Loucy (cell line): ENCODE measurements at regions not wholly inside any gene's neighbourhood (a gene's known extent, or its start where the extent isn't known, plus 50 kb on each side); places are given as distances from the start of the nearest gene placed in this dataset.

ENCODE experiments used
- H2AFZ ChIP-seq: fragments of 200-600 bp; sonication (generic); 2 replicates; pipeline ENCODE4 v1.6.0; 2016; ENCODE audit warnings: antibody characterized with exemption, mild to moderate bottlenecking, low read length, moderate library complexity
- H3F3A ChIP-seq: fragments of 200-600 bp; 2 replicates; pipeline ENCODE4 v1.6.0; 2016; ENCODE audit warnings: antibody characterized with exemption, low read depth, mild to moderate bottlenecking
- H3K27me3 ChIP-seq: fragments of 200-600 bp; sonication (generic); 2 replicates; pipeline ENCODE4 v1.6.1; 2014; ENCODE audit warnings: low read length, mild to moderate bottlenecking; ENCODE audit not compliant: insufficient read depth, poor library complexity, severe bottlenecking
- H3K36me3 ChIP-seq: fragments of 200-600 bp; sonication (generic); 2 replicates; pipeline ENCODE4 v1.6.1; 2016; ENCODE audit warnings: low read length; ENCODE audit not compliant: insufficient read depth
- H3K4me1 ChIP-seq: fragments of 200-600 bp; sonication (generic); 2 replicates; pipeline ENCODE4 v1.5.1; 2014; ENCODE audit warnings: low read length, mild to moderate bottlenecking; ENCODE audit not compliant: insufficient read depth, poor library complexity, severe bottlenecking
- H3K4me2 ChIP-seq: fragments of 200-600 bp; sonication (generic); 2 replicates; pipeline ENCODE4 v1.6.0; 2014; ENCODE audit warnings: antibody characterized with exemption, low read length, low read depth, mild to moderate bottlenecking; ENCODE audit not compliant: poor library complexity, severe bottlenecking
- H3K4me3 ChIP-seq: fragments of 200-600 bp; sonication (generic); 2 replicates; pipeline ENCODE4 v1.5.1; 2014; ENCODE audit warnings: low read length, mild to moderate bottlenecking, mixed read lengths; ENCODE audit not compliant: poor library complexity, severe bottlenecking
- H3K79me2 ChIP-seq: fragments of 200-600 bp; sonication (generic); 2 replicates; pipeline ENCODE4 v1.6.1; 2014; ENCODE audit warnings: low read length; ENCODE audit not compliant: insufficient read depth
- H3K9ac ChIP-seq: fragments of 200-600 bp; sonication (generic); 2 replicates; pipeline ENCODE4 v1.6.0; 2014; ENCODE audit warnings: mild to moderate bottlenecking, low read depth, low read length, moderate library complexity; ENCODE audit not compliant: poor library complexity, severe bottlenecking
- H3K9me2 ChIP-seq: fragments of 200-600 bp; sonication (generic); replicated peaks from 2 replicates; pipeline ENCODE4 v1.6.1; 2016; ENCODE audit warnings: low read depth, low read length, mixed read lengths
- H3K9me3 ChIP-seq: fragments of 200-600 bp; sonication (generic); 2 replicates; pipeline ENCODE4 v1.6.1; 2014; ENCODE audit warnings: mild to moderate bottlenecking, antibody characterized with exemption, low read length, low read depth; ENCODE audit not compliant: insufficient read depth
- H4K20me1 ChIP-seq: fragments of 200-600 bp; sonication (generic); 2 replicates; pipeline ENCODE4 v1.6.0; 2014; ENCODE audit warnings: antibody characterized with exemption, low read length, mild to moderate bottlenecking; ENCODE audit not compliant: insufficient read depth, poor library complexity, severe bottlenecking
- EZH2phosphoT487 ChIP-seq: fragments of 200-600 bp; IDR thresholded peaks from 2 replicates; pipeline ENCODE4 v1.6.1; 2018; ENCODE audit warnings: antibody characterized with exemption, mild to moderate bottlenecking, moderate library complexity, borderline replicate concordance
- TF ChIP-seq, protein P1 (sequence below): fragments of 200-600 bp; sonication (generic); conservative IDR thresholded peaks from 2 replicates; pipeline ENCODE4 v1.5.1; 2014; ENCODE audit warnings: mild to moderate bottlenecking, antibody characterized with exemption, low read length

DNA sequence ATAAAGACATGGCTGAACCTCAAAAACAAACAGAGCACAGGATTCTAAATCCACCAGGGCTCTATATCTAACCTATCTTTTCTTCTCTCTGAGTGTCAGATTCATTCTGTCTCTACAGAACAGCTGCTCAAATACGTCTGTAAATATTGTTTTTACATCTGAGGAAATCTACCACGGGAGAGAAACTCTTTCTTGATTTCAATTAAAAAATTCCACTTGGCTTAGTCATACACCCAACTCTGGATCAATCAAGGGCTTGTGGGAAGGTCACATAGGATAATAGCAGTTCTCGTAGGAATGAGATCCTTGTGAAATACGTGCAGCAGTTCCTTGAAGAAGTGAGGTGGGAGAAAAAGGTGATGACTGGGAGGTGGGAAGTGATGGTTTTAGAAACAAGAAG lies 1355.7 kb upstream of the ADGRL2 start:
- H3K4me1 ChIP-seq = no peaks in the 10 kb centered on the region
- H3K27me3 ChIP-seq = no peaks in the 10 kb centered on the region
- no peak overlapping the region for H3K4me3 ChIP-seq
- TF ChIP-seq, protein P1, sequence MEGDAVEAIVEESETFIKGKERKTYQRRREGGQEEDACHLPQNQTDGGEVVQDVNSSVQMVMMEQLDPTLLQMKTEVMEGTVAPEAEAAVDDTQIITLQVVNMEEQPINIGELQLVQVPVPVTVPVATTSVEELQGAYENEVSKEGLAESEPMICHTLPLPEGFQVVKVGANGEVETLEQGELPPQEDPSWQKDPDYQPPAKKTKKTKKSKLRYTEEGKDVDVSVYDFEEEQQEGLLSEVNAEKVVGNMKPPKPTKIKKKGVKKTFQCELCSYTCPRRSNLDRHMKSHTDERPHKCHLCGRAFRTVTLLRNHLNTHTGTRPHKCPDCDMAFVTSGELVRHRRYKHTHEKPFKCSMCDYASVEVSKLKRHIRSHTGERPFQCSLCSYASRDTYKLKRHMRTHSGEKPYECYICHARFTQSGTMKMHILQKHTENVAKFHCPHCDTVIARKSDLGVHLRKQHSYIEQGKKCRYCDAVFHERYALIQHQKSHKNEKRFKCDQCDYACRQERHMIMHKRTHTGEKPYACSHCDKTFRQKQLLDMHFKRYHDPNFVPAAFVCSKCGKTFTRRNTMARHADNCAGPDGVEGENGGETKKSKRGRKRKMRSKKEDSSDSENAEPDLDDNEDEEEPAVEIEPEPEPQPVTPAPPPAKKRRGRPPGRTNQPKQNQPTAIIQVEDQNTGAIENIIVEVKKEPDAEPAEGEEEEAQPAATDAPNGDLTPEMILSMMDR = no peak
- no peak for TF ChIP-seq EZH2phosphoT487
- H4K20me1 ChIP-seq = no peaks in the 10 kb centered on the region
- H3K4me2 ChIP-seq = no peak overlapping the region
- no peaks in the 10 kb centered on the region for H3K9me2 ChIP-seq
- no peaks in the 10 kb centered on the region for H3K79me2 ChIP-seq
- no peak overlapping the region for H3K9ac ChIP-seq
- H2AFZ ChIP-seq = no peak overlapping the region
- no peaks in the 10 kb centered on the region for H3K36me3 ChIP-seq
- no peaks in the 10 kb centered on the region for H3K9me3 ChIP-seq
- H3F3A ChIP-seq = no peaks in the 10 kb centered on the region

DNA sequence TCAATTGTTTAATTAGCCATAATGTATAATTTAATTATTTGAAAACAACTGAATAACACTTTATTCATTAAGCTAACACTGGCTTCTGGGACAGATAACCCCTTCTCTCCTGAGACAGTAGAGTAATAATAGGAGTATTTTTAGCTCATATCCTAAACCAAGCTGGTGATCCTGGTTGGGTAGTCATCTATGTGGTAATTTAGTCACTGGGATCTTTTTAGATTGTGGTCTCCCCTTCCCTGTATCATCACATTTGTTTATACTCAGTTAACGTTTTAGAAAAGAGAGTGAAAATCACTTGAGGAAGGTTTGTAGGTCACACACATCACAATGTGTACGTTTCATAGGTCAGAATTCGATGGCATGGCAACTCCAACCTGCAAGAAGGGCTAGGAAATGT lies 1356.6 kb upstream of the ADGRL2 start:
- Histone ChIP-seq H3F3A (no peaks in the 10 kb centered on the region), H3K79me2 (no peaks in the 10 kb centered on the region), H4K20me1 (no peaks in the 10 kb centered on the region), H3K36me3 (no peaks in the 10 kb centered on the region), H3K4me1 (no peaks in the 10 kb centered on the region), H3K9me3 (no peaks in the 10 kb centered on the region), H3K4me2 (no peak overlapping the region), H3K9me2 (no peaks in the 10 kb centered on the region), H3K9ac (no peak overlapping the region), H3K27me3 (no peaks in the 10 kb centered on the region), H3K4me3 (no peak overlapping the region), H2AFZ (no peak overlapping the region)
- TF ChIP-seq EZH2phosphoT487 = no peak
- TF ChIP-seq, protein P1 = no peak

DNA sequence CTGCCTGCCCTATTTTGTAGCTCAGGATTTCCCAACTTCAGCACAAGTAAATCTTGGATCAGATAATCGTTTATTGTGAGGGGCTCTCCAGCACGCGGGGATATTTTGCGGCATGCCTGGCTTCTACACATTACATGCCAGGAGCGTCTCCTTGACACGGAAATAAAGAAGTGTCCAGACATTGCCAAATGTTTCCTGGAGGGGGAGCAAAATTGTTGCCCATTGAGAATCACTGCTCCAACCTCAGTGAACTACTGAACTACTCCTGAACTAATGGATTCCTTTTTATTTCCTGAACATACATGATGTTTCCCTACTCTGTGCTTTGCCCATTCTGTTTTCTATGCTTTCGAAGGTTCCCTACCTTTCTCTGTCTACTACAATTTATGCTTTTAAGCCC lies 1359.1 kb upstream of the ADGRL2 start:
- Histone ChIP-seq H3K79me2 (no peaks in the 10 kb centered on the region), H3K9me2 (no peaks in the 10 kb centered on the region), H3K9ac (no peak overlapping the region), H3K4me1 (no peaks in the 10 kb centered on the region), H3F3A (no peaks in the 10 kb centered on the region), H2AFZ (no peak overlapping the region), H4K20me1 (no peaks in the 10 kb centered on the region), H3K27me3 (no peaks in the 10 kb centered on the region), H3K36me3 (no peaks in the 10 kb centered on the region), H3K4me2 (no peak overlapping the region), H3K4me3 (no peak overlapping the region), H3K9me3 (no peaks in the 10 kb centered on the region)
- TF ChIP-seq EZH2phosphoT487 = no peak
- TF ChIP-seq, protein P1 = no peak
